Chondrocyte (in vitro differentiated cells): ENCODE measurements at regions not wholly inside any gene's neighbourhood (a gene's known extent, or its start where the extent isn't known, plus 50 kb on each side); places are given as distances from the start of the nearest gene placed in this dataset.
"Not testable (repeated sequence)": the region's sequence is repeated elsewhere in the genome, so short reads cannot be mapped to it uniquely, and the experiment has no call there.

Source experiments
- DNase-seq: peaks from one replicate; pipeline ENCODE4 v3.0.0; 2021; ENCODE audit warnings: mixed read lengths, low spot score
- H3K27ac Mint-ChIP-seq: one replicate; pipeline ENCODE4 v1.8.0; 2021; ENCODE audit warnings: mild to moderate bottlenecking, moderate library complexity, mixed read lengths; ENCODE audit not compliant: unreplicated experiment
- H3K27me3 Mint-ChIP-seq: 2 replicates; pipeline ENCODE4 v1.8.0; 2021; ENCODE audit warnings: low read depth, mixed read lengths
- H3K36me3 Mint-ChIP-seq: 2 replicates; pipeline ENCODE4 v1.8.0; 2021; ENCODE audit warnings: low read depth, mixed read lengths
- H3K4me1 Mint-ChIP-seq: 2 replicates; pipeline ENCODE4 v1.8.0; 2021; ENCODE audit warnings: low read depth, mild to moderate bottlenecking, mixed read lengths
- H3K4me3 Mint-ChIP-seq: one replicate; pipeline ENCODE4 v1.8.0; 2021; ENCODE audit warnings: mild to moderate bottlenecking, moderate library complexity, mixed read lengths; ENCODE audit not compliant: unreplicated experiment
- H3K9me3 Mint-ChIP-seq: 2 replicates; pipeline ENCODE4 v1.8.0; 2021; ENCODE audit warnings: low read depth, mixed read lengths
- CTCF ChIP-seq: fragments of 200-600 bp; sonication (generic); IDR thresholded peaks from 2 replicates; pipeline ENCODE4 v1.5.0; 2021; ENCODE audit warnings: antibody characterized with exemption, mild to moderate bottlenecking, moderate library complexity

- DNase-seq: no peak
- no peak overlapping the region for H3K4me3 Mint-ChIP-seq
- peak overlapping the region; percentile 12 for H3K27ac Mint-ChIP-seq
- no peaks in the 10 kb centered on the region for H3K9me3 Mint-ChIP-seq
- TF ChIP-seq CTCF: no peak
- peaks cover 13% of the 10 kb centered on the region for H3K4me1 Mint-ChIP-seq
- no peaks in the 10 kb centered on the region for H3K36me3 Mint-ChIP-seq
- H3K27me3 Mint-ChIP-seq: peaks cover 2% of the 10 kb centered on the region
Observed at GRCh38 chr4:17232566-17233253, 279.2 kb downstream of the QDPR start.

- peaks cover 13% of the 10 kb centered on the region for H3K4me1 Mint-ChIP-seq
- H3K9me3 Mint-ChIP-seq, H3K27ac Mint-ChIP-seq, H3K4me3 Mint-ChIP-seq, DNase-seq, H3K27me3 Mint-ChIP-seq, H3K36me3 Mint-ChIP-seq: not testable (repeated sequence)
Observed at GRCh38 chr4:17231880-17232475, 279.9 kb downstream of the QDPR start.

- TF ChIP-seq CTCF: no peak
- Mint-ChIP-seq H3K27ac (no peak overlapping the region), H3K4me1 (peaks cover 8% of the 10 kb centered on the region), H3K36me3 (no peaks in the 10 kb centered on the region), H3K9me3 (no peaks in the 10 kb centered on the region), H3K27me3 (no peaks in the 10 kb centered on the region), H3K4me3 (no peak overlapping the region)
- no peak for DNase-seq
Observed at GRCh38 chr4:17230727-17231126, 281.2 kb downstream of the QDPR start.

DNA sequence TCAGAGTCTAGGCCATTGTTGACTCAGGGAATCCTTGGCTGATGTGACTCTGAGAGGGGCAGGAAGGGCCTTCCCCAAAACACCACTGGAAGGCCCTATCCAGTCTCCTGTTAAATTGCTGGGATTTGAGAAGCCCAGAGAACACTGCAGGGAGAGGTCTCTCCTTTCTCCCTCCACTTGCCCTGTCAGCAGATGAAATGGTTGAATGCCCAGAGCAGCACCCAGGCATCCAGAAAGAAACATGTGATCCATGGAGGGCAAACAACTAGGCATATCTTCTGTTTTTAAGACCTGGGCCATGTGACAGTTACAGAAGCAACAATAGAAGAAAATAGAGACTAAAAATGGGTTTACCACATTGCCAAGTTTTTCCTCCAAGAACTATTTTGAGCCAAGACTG, 291.1 kb downstream of the QDPR start:
- H3K4me1 Mint-ChIP-seq: no peaks in the 10 kb centered on the region
- peaks cover 8% of the 10 kb centered on the region for H3K9me3 Mint-ChIP-seq
- H3K4me3 Mint-ChIP-seq: no peak overlapping the region

GRCh38 chr4:17218786-17219185, 293.1 kb downstream of the QDPR start:
- Mint-ChIP-seq H3K27me3 (peaks cover 1% of the 10 kb centered on the region), H3K36me3 (no peaks in the 10 kb centered on the region), H3K4me1 (no peaks in the 10 kb centered on the region), H3K9me3 (peaks cover 11% of the 10 kb centered on the region), H3K4me3 (no peak overlapping the region), H3K27ac (no peak overlapping the region)
- DNase-seq: no peak
- no peak for TF ChIP-seq CTCF

More for the DNA sequence above, 291.1 kb downstream of the QDPR start:
- no peak for DNase-seq
- Mint-ChIP-seq H3K27me3 (peaks cover 4% of the 10 kb centered on the region), H3K27ac (no peak overlapping the region), H3K36me3 (no peaks in the 10 kb centered on the region)
- TF ChIP-seq CTCF: no peak
